ENCODE measurements at regions not wholly inside any gene's neighbourhood (a gene's known extent, or its start where the extent isn't known, plus 50 kb on each side); places are given as distances from the start of the nearest gene placed in this dataset.

DNA sequence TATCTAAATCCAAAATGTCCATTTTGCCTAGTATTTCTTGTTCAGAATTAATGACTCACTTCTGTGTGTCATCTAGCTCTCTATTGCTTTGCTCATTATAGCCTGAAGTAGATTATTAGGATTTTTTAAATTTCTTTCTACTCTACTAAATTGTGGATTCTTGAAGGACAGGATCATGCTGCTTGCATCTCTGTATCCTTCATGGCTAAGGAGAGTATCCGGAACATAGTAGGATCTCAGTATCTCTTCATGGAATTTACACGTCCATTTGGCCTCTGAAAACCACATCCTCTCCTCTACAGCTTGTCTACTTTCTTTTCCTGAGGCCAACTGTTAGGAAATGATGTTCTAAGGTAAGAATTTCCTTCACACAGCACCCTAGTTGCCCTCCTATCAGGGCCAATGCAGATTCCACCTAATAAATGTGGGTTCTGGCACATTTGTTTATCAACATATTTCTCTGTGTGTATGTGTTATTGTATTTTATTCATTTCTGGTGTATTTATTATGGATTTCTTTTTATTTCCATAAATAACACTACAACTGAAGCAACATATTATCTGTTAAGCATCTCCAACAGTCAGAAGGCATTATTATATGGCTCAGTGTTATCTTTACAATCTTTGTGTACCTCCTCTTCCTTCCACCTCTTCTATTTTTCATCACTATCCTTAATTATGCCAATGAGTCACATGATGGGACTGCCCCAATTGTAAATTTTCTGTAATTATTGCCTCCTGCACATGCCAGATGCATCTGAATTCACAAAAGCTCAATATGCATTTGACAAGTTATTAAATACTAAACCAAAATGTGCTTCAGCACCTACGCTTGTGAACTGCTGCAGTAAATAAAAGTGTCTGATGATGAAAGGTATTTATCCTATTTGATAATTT, 557.8 kb upstream of the TLE4 start:
- TF ChIP-seq, protein P1, sequence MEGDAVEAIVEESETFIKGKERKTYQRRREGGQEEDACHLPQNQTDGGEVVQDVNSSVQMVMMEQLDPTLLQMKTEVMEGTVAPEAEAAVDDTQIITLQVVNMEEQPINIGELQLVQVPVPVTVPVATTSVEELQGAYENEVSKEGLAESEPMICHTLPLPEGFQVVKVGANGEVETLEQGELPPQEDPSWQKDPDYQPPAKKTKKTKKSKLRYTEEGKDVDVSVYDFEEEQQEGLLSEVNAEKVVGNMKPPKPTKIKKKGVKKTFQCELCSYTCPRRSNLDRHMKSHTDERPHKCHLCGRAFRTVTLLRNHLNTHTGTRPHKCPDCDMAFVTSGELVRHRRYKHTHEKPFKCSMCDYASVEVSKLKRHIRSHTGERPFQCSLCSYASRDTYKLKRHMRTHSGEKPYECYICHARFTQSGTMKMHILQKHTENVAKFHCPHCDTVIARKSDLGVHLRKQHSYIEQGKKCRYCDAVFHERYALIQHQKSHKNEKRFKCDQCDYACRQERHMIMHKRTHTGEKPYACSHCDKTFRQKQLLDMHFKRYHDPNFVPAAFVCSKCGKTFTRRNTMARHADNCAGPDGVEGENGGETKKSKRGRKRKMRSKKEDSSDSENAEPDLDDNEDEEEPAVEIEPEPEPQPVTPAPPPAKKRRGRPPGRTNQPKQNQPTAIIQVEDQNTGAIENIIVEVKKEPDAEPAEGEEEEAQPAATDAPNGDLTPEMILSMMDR (IDR thresholded peaks at IDR 0.05; ENCODE audit: control extremely low read depth in 1 of 3, insufficient read depth in 1 of 3, low read depth in 1 of 3, low read length in 3 of 3), result no peak
- TF ChIP-seq, protein P2, sequence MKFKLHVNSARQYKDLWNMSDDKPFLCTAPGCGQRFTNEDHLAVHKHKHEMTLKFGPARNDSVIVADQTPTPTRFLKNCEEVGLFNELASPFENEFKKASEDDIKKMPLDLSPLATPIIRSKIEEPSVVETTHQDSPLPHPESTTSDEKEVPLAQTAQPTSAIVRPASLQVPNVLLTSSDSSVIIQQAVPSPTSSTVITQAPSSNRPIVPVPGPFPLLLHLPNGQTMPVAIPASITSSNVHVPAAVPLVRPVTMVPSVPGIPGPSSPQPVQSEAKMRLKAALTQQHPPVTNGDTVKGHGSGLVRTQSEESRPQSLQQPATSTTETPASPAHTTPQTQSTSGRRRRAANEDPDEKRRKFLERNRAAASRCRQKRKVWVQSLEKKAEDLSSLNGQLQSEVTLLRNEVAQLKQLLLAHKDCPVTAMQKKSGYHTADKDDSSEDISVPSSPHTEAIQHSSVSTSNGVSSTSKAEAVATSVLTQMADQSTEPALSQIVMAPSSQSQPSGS (IDR thresholded peaks at IDR 0.05; ENCODE audit: low read length), result no peak
- no peak for TF ChIP-seq EP300 (IDR thresholded peaks at IDR 0.05; ENCODE audit: borderline replicate concordance in 1 of 2, low read depth in 2 of 2, low read length in 2 of 2)
- no peak for TF ChIP-seq RAD21 (IDR thresholded peaks at IDR 0.05 in 1 of 2, conservative IDR thresholded peaks at IDR 0.05 in 1 of 2; ENCODE audit: low read depth in 2 of 2, low read length in 2 of 2)
- no peak for TF ChIP-seq JUND (IDR thresholded peaks at IDR 0.05; ENCODE audit: low read length)
- no peak for TF ChIP-seq POLR2A (IDR thresholded peaks at IDR 0.05; ENCODE audit: control extremely low read depth in 1 of 2, low read depth in 2 of 2, low read length in 2 of 2)
- TF ChIP-seq TAF1 (IDR thresholded peaks at IDR 0.05; ENCODE audit: low read depth, low read length), result no peak
- TF ChIP-seq EZH2 (IDR thresholded peaks at IDR 0.05; ENCODE audit: low read depth, low read length, severe bottlenecking), result no peak
- TF ChIP-seq POLR2AphosphoS5 (IDR thresholded peaks at IDR 0.05; ENCODE audit: low read depth, low read length), result no peak
- no peak for TF ChIP-seq SIN3A (conservative IDR thresholded peaks at IDR 0.05 in 1 of 2, IDR thresholded peaks at IDR 0.05 in 1 of 2; ENCODE audit: low read depth in 1 of 2, low read length in 2 of 2)
- no peak for TF ChIP-seq PHF8 (conservative IDR thresholded peaks at IDR 0.05; ENCODE audit: low read depth, low read length)
- no peak for TF ChIP-seq MAFK (IDR thresholded peaks at IDR 0.05; ENCODE audit: low read depth, low read length)
